ENCODE measurements at regions not wholly inside any gene's neighbourhood (a gene's known extent, or its start where the extent isn't known, plus 50 kb on each side); places are given as distances from the start of the nearest gene placed in this dataset.

DNA sequence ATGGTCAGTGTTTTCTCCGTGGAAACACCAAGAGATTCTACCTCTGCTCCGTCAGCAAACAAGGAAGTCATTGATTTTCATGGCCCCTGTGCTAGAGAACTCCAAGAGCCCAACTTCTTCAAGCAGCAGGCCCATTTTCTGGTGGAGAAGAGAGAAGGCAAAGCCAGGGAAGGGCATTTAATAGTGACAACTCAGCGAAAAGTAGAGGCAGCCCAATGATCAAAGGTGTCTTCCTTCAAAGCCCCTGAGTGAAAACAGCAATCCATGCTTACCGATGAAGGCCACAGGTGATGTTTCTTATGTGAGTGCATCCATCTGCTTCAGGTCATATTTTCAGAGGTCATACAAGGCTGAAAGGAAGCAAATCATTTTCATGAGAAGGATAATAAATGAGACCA is 77.3 kb downstream of the VCPKMT start:
- H3K27me3 ChIP-seq (ENCODE audit: insufficient read depth, low read length), result no peaks in the 10 kb centered on the region
- no peak overlapping the region for H2AFZ ChIP-seq (ENCODE audit: low read length, unreplicated experiment)
- H3K27ac ChIP-seq (ENCODE audit: low read depth, low read length), result peak overlapping the region; percentile 94
- H3K4me1 ChIP-seq (ENCODE audit: control insufficient read depth, insufficient read depth, low read length, unreplicated experiment), result peaks cover 40% of the 10 kb centered on the region
- H3K36me3 ChIP-seq (ENCODE audit: insufficient read depth, low read length), result no peaks in the 10 kb centered on the region
- no peak overlapping the region for H3K4me3 ChIP-seq (ENCODE audit: low read depth, low read length)
- H3K79me2 ChIP-seq (ENCODE audit: control insufficient read depth, insufficient read depth, low read length, unreplicated experiment), result no peaks in the 10 kb centered on the region

DNA sequence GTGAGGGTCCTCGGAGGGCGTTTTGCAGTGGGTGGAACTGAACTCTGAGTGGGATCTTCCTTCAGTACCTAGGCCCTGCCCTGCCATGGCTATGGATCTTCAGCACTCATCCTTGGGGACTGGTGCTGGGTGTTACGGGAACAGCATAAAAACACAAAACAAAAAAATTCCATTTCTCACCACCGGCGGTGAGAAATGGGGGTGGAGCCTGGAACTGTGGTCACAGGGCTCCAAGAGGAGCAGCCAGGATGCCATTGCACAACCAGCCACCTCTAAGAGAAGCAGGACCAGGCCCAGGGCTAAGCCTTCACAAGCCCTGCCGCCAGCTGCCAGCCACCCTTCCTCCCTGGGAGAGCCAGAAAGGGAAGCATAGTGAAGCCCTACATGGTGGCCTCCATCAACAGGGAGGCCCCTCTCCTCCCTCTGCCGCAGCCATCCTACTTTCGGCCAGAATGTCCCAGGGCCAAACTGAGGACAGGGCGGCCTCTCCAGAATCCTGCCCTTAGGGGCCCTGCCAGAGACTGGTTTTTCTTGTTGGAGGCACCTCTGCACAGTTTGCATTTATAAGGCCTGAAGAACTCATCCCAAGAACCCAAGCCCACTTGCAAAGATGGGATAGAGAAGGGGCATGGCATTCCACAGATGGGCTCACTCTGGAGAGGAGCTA is 76.5 kb downstream of the VCPKMT start:
- Histone ChIP-seq H3K27ac (ENCODE audit: low read depth, low read length) (peak overlapping the region; percentile 94), H3K79me2 (ENCODE audit: control insufficient read depth, insufficient read depth, low read length, unreplicated experiment) (no peaks in the 10 kb centered on the region), H3K4me1 (ENCODE audit: control insufficient read depth, insufficient read depth, low read length, unreplicated experiment) (peaks cover 48% of the 10 kb centered on the region), H3K27me3 (ENCODE audit: insufficient read depth, low read length) (no peaks in the 10 kb centered on the region), H3K36me3 (ENCODE audit: insufficient read depth, low read length) (no peaks in the 10 kb centered on the region), H3K4me3 (ENCODE audit: low read depth, low read length) (no peak overlapping the region), H2AFZ (ENCODE audit: low read length, unreplicated experiment) (no peak overlapping the region)

DNA sequence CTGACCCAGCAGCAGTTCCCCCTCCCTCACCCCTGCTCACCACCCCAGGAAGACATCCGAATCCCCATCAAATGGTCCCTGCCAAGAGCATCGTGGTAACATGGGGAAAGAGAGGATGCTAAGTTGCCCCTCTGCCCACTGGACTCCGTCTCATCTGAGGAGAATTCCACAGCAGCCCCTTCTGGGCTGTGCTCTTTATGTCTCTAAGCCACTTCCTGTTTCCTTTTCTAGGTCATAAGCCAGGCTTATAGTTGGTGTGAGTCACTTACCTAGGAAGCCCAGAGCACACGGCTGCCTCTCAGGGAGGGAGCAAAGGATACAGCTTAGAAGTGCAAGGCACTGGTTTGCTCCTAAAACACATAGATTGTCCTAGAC is 76.0 kb downstream of the VCPKMT start:
- Histone ChIP-seq H2AFZ (ENCODE audit: low read length, unreplicated experiment) (no peak overlapping the region), H3K27me3 (ENCODE audit: insufficient read depth, low read length) (no peaks in the 10 kb centered on the region), H3K4me1 (ENCODE audit: control insufficient read depth, insufficient read depth, low read length, unreplicated experiment) (peaks cover 53% of the 10 kb centered on the region), H3K27ac (ENCODE audit: low read depth, low read length) (peak overlapping the region; percentile 94), H3K4me3 (ENCODE audit: low read depth, low read length) (no peak overlapping the region), H3K79me2 (ENCODE audit: control insufficient read depth, insufficient read depth, low read length, unreplicated experiment) (no peaks in the 10 kb centered on the region), H3K36me3 (ENCODE audit: insufficient read depth, low read length) (no peaks in the 10 kb centered on the region)

DNA sequence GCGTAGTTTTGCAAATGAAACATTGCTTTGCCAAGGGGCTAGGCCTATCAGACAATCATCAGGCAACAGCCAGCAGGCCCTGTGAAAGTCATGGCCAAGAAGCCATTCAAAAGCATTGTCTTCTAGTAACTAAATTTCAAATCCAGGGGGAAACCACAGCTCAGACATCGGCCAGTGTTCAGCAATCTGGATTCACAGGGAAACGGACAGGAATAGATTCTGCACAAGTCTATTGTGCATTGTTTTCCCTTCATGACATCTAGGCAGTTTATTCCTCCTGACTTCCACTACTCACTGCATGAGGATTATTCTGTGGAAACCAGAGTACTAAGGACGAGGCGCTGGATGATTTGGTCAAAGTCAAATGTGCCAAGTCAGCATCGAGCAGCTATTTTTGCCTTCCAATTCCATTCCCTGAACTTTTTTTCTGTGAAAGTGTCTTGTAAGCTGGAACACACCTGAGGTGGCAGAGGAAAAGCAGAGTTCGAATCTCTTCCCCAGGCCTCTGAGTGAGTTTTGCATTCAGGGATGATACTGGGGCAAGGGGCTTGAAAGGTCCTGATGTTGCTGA is 75.4 kb downstream of the VCPKMT start:
- Histone ChIP-seq H3K4me1 (ENCODE audit: control insufficient read depth, insufficient read depth, low read length, unreplicated experiment) (peaks cover 54% of the 10 kb centered on the region), H3K27ac (ENCODE audit: low read depth, low read length) (peak overlapping the region; percentile 94), H2AFZ (ENCODE audit: low read length, unreplicated experiment) (no peak overlapping the region), H3K36me3 (ENCODE audit: insufficient read depth, low read length) (no peaks in the 10 kb centered on the region), H3K4me3 (ENCODE audit: low read depth, low read length) (no peak overlapping the region), H3K27me3 (ENCODE audit: insufficient read depth, low read length) (no peaks in the 10 kb centered on the region), H3K79me2 (ENCODE audit: control insufficient read depth, insufficient read depth, low read length, unreplicated experiment) (no peaks in the 10 kb centered on the region)

DNA sequence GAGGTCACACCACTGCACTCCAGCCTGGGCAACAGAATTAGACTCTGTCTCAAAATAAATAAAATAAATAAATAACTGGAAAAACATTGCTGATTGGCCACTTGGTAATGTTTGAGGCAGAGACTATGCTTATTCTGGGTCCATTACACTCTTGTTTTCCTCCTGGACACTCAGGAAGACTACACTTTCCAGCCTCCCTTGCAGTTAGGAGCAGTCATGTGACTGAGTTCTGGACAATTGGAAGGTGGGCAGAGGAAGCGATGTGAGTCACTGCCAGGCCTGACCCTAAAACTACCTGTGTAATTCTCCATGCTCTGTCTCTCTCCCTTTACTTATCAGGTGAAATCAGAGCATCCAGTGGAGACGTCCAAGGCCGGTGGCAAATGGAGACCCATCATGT is 74.4 kb downstream of the VCPKMT start:
- H3K27ac ChIP-seq (ENCODE audit: low read depth, low read length), result no peak overlapping the region
- no peaks in the 10 kb centered on the region for H3K27me3 ChIP-seq (ENCODE audit: insufficient read depth, low read length)
- H3K4me3 ChIP-seq (ENCODE audit: low read depth, low read length), result no peak overlapping the region
- H3K79me2 ChIP-seq (ENCODE audit: control insufficient read depth, insufficient read depth, low read length, unreplicated experiment), result no peaks in the 10 kb centered on the region
- H3K36me3 ChIP-seq (ENCODE audit: insufficient read depth, low read length), result no peaks in the 10 kb centered on the region
- H2AFZ ChIP-seq (ENCODE audit: low read length, unreplicated experiment), result no peak overlapping the region
- H3K4me1 ChIP-seq (ENCODE audit: control insufficient read depth, insufficient read depth, low read length, unreplicated experiment), result peaks cover 54% of the 10 kb centered on the region

DNA sequence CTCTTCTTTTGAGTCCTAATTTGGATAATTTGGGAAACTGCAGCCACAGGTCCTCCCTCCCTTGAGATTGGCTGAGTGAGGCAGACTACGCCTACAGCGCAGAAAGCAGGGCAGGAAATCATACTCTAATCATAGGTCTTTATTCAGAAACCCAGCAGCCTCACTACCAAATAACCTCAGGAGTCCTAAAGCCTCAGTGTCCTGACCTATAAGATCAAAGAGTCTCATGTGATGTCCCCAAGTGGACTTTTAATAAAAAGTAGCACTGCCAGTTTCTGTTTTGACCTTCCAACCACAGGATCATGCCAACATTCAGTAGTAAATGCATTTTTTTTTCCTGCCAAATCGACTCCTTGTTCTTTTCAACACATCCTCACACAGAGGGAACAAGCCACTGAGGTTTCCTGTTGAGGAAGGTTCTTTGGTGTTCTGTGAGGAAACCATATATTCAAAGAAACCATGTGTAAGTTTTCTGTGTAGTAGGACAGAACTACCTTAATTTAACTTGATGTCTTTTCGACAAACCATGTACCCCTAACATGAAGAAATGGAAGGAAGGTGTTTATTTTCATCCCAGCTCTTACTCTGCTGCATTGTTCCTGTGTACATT is 72.2 kb downstream of the VCPKMT start:
- no peaks in the 10 kb centered on the region for H3K79me2 ChIP-seq (ENCODE audit: control insufficient read depth, insufficient read depth, low read length, unreplicated experiment)
- H2AFZ ChIP-seq (ENCODE audit: low read length, unreplicated experiment), result peak overlapping the region; percentile 82
- H3K36me3 ChIP-seq (ENCODE audit: insufficient read depth, low read length), result no peaks in the 10 kb centered on the region
- peaks cover 45% of the 10 kb centered on the region for H3K4me1 ChIP-seq (ENCODE audit: control insufficient read depth, insufficient read depth, low read length, unreplicated experiment)
- H3K27me3 ChIP-seq (ENCODE audit: insufficient read depth, low read length), result no peaks in the 10 kb centered on the region
- peak overlapping the region; percentile 72 for H3K27ac ChIP-seq (ENCODE audit: low read depth, low read length)
- no peak overlapping the region for H3K4me3 ChIP-seq (ENCODE audit: low read depth, low read length)

DNA sequence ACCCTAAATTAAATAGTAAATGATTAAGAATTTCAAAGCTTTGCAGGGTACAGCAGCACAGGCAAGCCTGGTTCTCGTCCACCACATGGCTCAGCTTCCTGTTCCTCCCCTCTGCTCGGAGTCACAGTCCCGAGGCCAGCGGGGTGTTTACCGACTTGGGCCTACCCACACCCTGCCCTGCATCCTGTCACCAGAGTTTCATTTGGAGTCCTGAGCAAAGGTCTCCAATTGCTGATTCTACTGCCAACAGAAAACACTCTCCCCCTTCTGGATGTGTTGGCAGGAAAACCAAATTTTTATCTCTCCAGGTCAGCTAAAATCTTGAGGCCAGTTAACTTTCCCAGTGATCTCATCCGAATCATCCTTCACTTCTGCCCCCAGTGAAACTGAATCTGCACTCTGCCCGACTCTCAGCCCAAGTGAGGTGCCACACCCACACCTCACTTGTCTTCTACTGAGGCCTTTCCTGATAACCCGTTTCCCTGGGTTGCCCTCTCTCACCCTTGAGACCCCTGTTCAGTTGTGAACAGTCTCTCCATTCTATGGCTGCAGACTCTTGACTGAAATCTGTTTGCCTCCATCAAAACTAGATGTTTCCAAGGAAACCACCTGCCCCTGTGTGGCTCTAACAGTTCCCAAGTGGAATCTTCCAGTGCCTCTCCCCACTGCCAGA is 71.2 kb downstream of the VCPKMT start:
- peak overlapping the region; percentile 72 for H3K27ac ChIP-seq (ENCODE audit: low read depth, low read length)
- H3K4me3 ChIP-seq (ENCODE audit: low read depth, low read length), result no peak overlapping the region
- peak overlapping the region; percentile 46 for H2AFZ ChIP-seq (ENCODE audit: low read length, unreplicated experiment)
- peaks cover 34% of the 10 kb centered on the region for H3K4me1 ChIP-seq (ENCODE audit: control insufficient read depth, insufficient read depth, low read length, unreplicated experiment)
- H3K36me3 ChIP-seq (ENCODE audit: insufficient read depth, low read length), result no peaks in the 10 kb centered on the region
- H3K79me2 ChIP-seq (ENCODE audit: control insufficient read depth, insufficient read depth, low read length, unreplicated experiment), result no peaks in the 10 kb centered on the region
- H3K27me3 ChIP-seq (ENCODE audit: insufficient read depth, low read length), result no peaks in the 10 kb centered on the region

DNA sequence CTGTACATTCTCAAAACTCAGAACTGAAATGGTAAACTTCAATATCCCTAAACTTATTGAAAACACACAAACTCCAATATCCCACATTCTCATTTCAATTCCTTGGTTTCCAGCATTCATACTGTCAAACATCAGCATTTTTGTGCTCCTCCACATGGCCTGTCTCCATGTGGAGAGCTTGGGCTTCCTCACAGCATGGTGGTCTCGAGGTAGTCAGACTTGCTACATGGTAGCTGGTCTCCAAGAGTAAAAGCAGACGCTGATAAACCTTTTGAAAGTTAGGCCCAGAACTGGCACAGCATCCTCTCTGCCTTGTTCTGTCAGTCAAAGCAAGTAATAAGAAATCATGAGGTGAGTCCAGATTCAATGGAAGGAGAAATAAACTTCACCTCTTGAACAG is 70.5 kb downstream of the VCPKMT start:
- Histone ChIP-seq H2AFZ (ENCODE audit: low read length, unreplicated experiment) (no peak overlapping the region), H3K4me3 (ENCODE audit: low read depth, low read length) (no peak overlapping the region), H3K27me3 (ENCODE audit: insufficient read depth, low read length) (no peaks in the 10 kb centered on the region), H3K36me3 (ENCODE audit: insufficient read depth, low read length) (no peaks in the 10 kb centered on the region), H3K4me1 (ENCODE audit: control insufficient read depth, insufficient read depth, low read length, unreplicated experiment) (peaks cover 28% of the 10 kb centered on the region), H3K79me2 (ENCODE audit: control insufficient read depth, insufficient read depth, low read length, unreplicated experiment) (no peaks in the 10 kb centered on the region), H3K27ac (ENCODE audit: low read depth, low read length) (peak overlapping the region; percentile 72)

DNA sequence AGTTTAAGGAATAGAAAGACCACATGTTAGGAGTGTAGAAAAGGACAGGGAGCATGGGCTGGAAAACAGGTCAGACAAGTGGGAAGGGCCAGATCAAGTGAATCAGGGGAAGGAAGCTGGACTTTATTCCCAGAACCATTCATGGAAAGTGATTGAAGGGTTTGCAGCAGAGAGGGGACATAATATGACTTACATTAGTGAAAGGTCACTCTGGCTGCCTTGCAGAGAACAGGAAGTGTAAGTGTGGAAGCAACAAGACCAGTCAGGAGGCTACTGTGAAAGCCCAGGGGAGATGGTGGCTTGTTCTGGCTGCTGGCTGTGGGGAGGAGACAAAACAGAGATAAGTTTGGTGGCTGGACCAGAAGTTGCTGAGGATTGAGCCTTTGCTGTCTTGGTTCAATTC is 69.1 kb downstream of the VCPKMT start:
- Histone ChIP-seq H3K27me3 (ENCODE audit: insufficient read depth, low read length) (no peaks in the 10 kb centered on the region), H2AFZ (ENCODE audit: low read length, unreplicated experiment) (no peak overlapping the region), H3K27ac (ENCODE audit: low read depth, low read length) (no peak overlapping the region), H3K79me2 (ENCODE audit: control insufficient read depth, insufficient read depth, low read length, unreplicated experiment) (no peaks in the 10 kb centered on the region), H3K4me1 (ENCODE audit: control insufficient read depth, insufficient read depth, low read length, unreplicated experiment) (peaks cover 23% of the 10 kb centered on the region), H3K36me3 (ENCODE audit: insufficient read depth, low read length) (no peaks in the 10 kb centered on the region), H3K4me3 (ENCODE audit: low read depth, low read length) (no peak overlapping the region)

DNA sequence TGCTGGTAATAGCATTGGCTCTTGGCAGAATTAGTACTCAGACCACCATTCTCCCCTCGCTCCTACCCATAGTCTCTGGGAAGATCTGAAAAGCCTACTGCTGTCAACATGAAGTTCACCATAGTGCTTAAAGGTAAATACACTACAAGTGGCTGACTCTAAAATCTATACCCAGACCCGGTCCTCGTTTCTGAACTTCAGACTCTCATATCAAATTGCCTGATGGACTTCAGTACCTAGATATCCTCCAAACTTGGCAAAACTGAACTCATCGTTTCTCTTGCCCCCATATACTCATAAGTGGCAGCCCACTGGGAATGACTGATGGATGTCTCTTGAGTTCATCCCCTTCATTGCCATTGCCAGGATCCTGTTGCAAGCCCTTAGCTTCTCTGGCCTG is 67.3 kb downstream of the VCPKMT start:
- Histone ChIP-seq H3K4me1 (ENCODE audit: control insufficient read depth, insufficient read depth, low read length, unreplicated experiment) (peaks cover 19% of the 10 kb centered on the region), H3K27ac (ENCODE audit: low read depth, low read length) (no peak overlapping the region), H3K36me3 (ENCODE audit: insufficient read depth, low read length) (no peaks in the 10 kb centered on the region), H3K79me2 (ENCODE audit: control insufficient read depth, insufficient read depth, low read length, unreplicated experiment) (no peaks in the 10 kb centered on the region), H3K27me3 (ENCODE audit: insufficient read depth, low read length) (no peaks in the 10 kb centered on the region), H3K4me3 (ENCODE audit: low read depth, low read length) (no peak overlapping the region), H2AFZ (ENCODE audit: low read length, unreplicated experiment) (no peak overlapping the region)

Data from ACC112 (cell line).